OCI-LY3 (cell line): ENCODE measurements at regions not wholly inside any gene's neighbourhood (a gene's known extent, or its start where the extent isn't known, plus 50 kb on each side); places are given as distances from the start of the nearest gene placed in this dataset.

Source experiments
- H2AFZ ChIP-seq: fragments of 200-600, 300-600 bp; shearing (Covaris generic); 2 replicates; pipeline ENCODE4 v1.6.0; 2014; ENCODE audit warnings: antibody characterized with exemption, low read depth, low read length
- H3K27ac ChIP-seq: fragments of 200-600, 300-600 bp; sonication (generic); 2 replicates; pipeline ENCODE4 v1.5.1; 2014; ENCODE audit warnings: mild to moderate bottlenecking, low read length, moderate library complexity, mixed read lengths
- H3K27me3 ChIP-seq: fragments of 200-600, 300-600 bp; sonication (generic); 2 replicates; pipeline ENCODE4 v1.6.1; 2014; ENCODE audit warnings: low read depth, low read length, mixed read lengths
- H3K36me3 ChIP-seq: fragments of 200-600, 300-600 bp; sonication (generic); replicated peaks from 2 replicates; pipeline ENCODE3; 2014; ENCODE audit warnings: low read depth, low read length, mixed read lengths
- H3K4me1 ChIP-seq: fragments of 300-600, 200-600 bp; sonication (generic); 2 replicates; pipeline ENCODE4 v1.6.1; 2014; ENCODE audit warnings: low read length, mixed read lengths
- H3K4me2 ChIP-seq: fragments of 200-600, 300-600 bp; sonication (generic); 2 replicates; pipeline ENCODE4 v1.6.1; 2014; ENCODE audit warnings: low read length, mixed read lengths
- H3K4me3 ChIP-seq: fragments of 300-600, 200-600 bp; sonication (generic); 2 replicates; pipeline ENCODE4 v1.5.1; 2014; ENCODE audit warnings: antibody characterized with exemption, mild to moderate bottlenecking, low read length, moderate library complexity
- H3K79me2 ChIP-seq: fragments of 300-600, 200-600 bp; shearing (Covaris generic); 2 replicates; pipeline ENCODE4 v1.6.1; 2014; ENCODE audit warnings: mild to moderate bottlenecking, low read length, mixed read lengths
- H3K9ac ChIP-seq: fragments of 300-600, 200-600 bp; shearing (Covaris generic); 2 replicates; pipeline ENCODE4 v1.6.0; 2014; ENCODE audit warnings: mild to moderate bottlenecking, low read length, moderate library complexity
- H3K9me3 ChIP-seq: fragments of 200-600, 300-600 bp; shearing (Covaris generic); 2 replicates; pipeline ENCODE4 v1.6.1; 2014; ENCODE audit warnings: low read length, mixed read lengths; ENCODE audit not compliant: insufficient read depth
- H4K20me1 ChIP-seq: fragments of 200-600, 300-600 bp; sonication (generic); 2 replicates; pipeline ENCODE4 v1.6.1; 2016; ENCODE audit warnings: low read length, mixed read lengths; ENCODE audit not compliant: insufficient read depth
- CTCF ChIP-seq: fragments of 200-600, 300-600 bp; sonication (generic); IDR thresholded peaks from 2 replicates; pipeline ENCODE4 v1.5.1; 2014; ENCODE audit warnings: antibody characterized with exemption, low read length, low read depth
- EZH2phosphoT487 ChIP-seq: fragments of 200-600 bp; shearing (Covaris generic); IDR thresholded peaks from 2 replicates; pipeline ENCODE4 v1.6.1; 2018; ENCODE audit warnings: antibody characterized with exemption, mixed run types, low read depth

GRCh38 chr3:182300266-182300665 is 493.0 kb upstream of the ATP11B start:
- H3K9me3 ChIP-seq, result no peaks in the 10 kb centered on the region
- no peak overlapping the region for H3K4me3 ChIP-seq
- H3K27me3 ChIP-seq, result no peaks in the 10 kb centered on the region
- H3K27ac ChIP-seq, result no peak overlapping the region
- H3K4me1 ChIP-seq, result no peaks in the 10 kb centered on the region
- no peaks in the 10 kb centered on the region for H3K79me2 ChIP-seq
- H3K9ac ChIP-seq, result no peak overlapping the region
- TF ChIP-seq EZH2phosphoT487 (no peak), CTCF (no peak)
- H4K20me1 ChIP-seq, result no peaks in the 10 kb centered on the region
- no peaks in the 10 kb centered on the region for H3K36me3 ChIP-seq
- no peak overlapping the region for H3K4me2 ChIP-seq
- H2AFZ ChIP-seq, result no peak overlapping the region

- H3K27ac ChIP-seq, result no peak overlapping the region
- no peak overlapping the region for H3K9ac ChIP-seq
- TF ChIP-seq EZH2phosphoT487, result no peak
- no peak for TF ChIP-seq CTCF
- H4K20me1 ChIP-seq, result no peaks in the 10 kb centered on the region
- no peak overlapping the region for H3K4me3 ChIP-seq
- no peaks in the 10 kb centered on the region for H3K27me3 ChIP-seq
- H2AFZ ChIP-seq, result no peak overlapping the region
- no peaks in the 10 kb centered on the region for H3K4me1 ChIP-seq
- H3K36me3 ChIP-seq, result no peaks in the 10 kb centered on the region
- H3K9me3 ChIP-seq, result no peaks in the 10 kb centered on the region
- no peak overlapping the region for H3K4me2 ChIP-seq
- no peaks in the 10 kb centered on the region for H3K79me2 ChIP-seq
Measured at GRCh38 chr3:182303169-182303568, 490.1 kb upstream of the ATP11B start.

- no peaks in the 10 kb centered on the region for H3K27me3 ChIP-seq
- no peak for TF ChIP-seq EZH2phosphoT487
- TF ChIP-seq CTCF, result no peak
- no peak overlapping the region for H3K4me3 ChIP-seq
- no peak overlapping the region for H3K9ac ChIP-seq
- no peak overlapping the region for H2AFZ ChIP-seq
- H3K27ac ChIP-seq, result no peak overlapping the region
- H3K4me1 ChIP-seq, result peaks cover 4% of the 10 kb centered on the region; the same call in 1 of the 2 replicates
- no peak overlapping the region for H3K4me2 ChIP-seq
- H3K9me3 ChIP-seq, result no peaks in the 10 kb centered on the region
- H4K20me1 ChIP-seq, result no peaks in the 10 kb centered on the region
- H3K79me2 ChIP-seq, result no peaks in the 10 kb centered on the region
- no peaks in the 10 kb centered on the region for H3K36me3 ChIP-seq
Measured at GRCh38 chr3:182305881-182306665, 487.2 kb upstream of the ATP11B start.

- H3K4me2 ChIP-seq, result no peak overlapping the region
- H3K4me3 ChIP-seq, result no peak overlapping the region
- H3K27ac ChIP-seq, result no peak overlapping the region
- no peak overlapping the region for H2AFZ ChIP-seq
- no peak overlapping the region for H3K9ac ChIP-seq
- TF ChIP-seq EZH2phosphoT487, result no peak
- TF ChIP-seq CTCF, result no peak
- H3K79me2 ChIP-seq, result no peaks in the 10 kb centered on the region
- H4K20me1 ChIP-seq, result no peaks in the 10 kb centered on the region
- H3K9me3 ChIP-seq, result no peaks in the 10 kb centered on the region
- no peaks in the 10 kb centered on the region for H3K27me3 ChIP-seq
- peaks cover 7% of the 10 kb centered on the region for H3K4me1 ChIP-seq
- H3K36me3 ChIP-seq, result no peaks in the 10 kb centered on the region
Measured at GRCh38 chr3:182308328-182308727, 485.0 kb upstream of the ATP11B start.
